OCI-LY1 (cell line): ENCODE measurements at regions not wholly inside any gene's neighbourhood (a gene's known extent, or its start where the extent isn't known, plus 50 kb on each side); places are given as distances from the start of the nearest gene placed in this dataset.

Experiments
- H2AFZ ChIP-seq: fragments of 200-600 bp; sonication (generic), shearing (Covaris generic); 2 replicates; pipeline ENCODE4 v1.6.0; 2014; ENCODE audit warnings: antibody characterized with exemption, mild to moderate bottlenecking, low read length
- H3F3A ChIP-seq: fragments of 200-600 bp; sonication (generic), shearing (Covaris generic); 2 replicates; pipeline ENCODE4 v1.6.0; 2014; ENCODE audit warnings: mild to moderate bottlenecking, antibody characterized with exemption, low read length, moderate library complexity; ENCODE audit not compliant: insufficient read depth
- H3K27ac ChIP-seq: fragments of 200-600 bp; sonication (generic); 2 replicates; pipeline ENCODE4 v1.5.1; 2014; ENCODE audit warnings: low read length, mixed run types, mild to moderate bottlenecking, low read depth; ENCODE audit not compliant: poor library complexity, severe bottlenecking
- H3K27me3 ChIP-seq: fragments of 200-600 bp; sonication (generic); 2 replicates; pipeline ENCODE4 v1.6.0; 2014; ENCODE audit warnings: antibody characterized with exemption, mild to moderate bottlenecking, low read length, moderate library complexity; ENCODE audit not compliant: insufficient read depth
- H3K36me3 ChIP-seq: fragments of 200-600 bp; sonication (generic); 2 replicates; pipeline ENCODE4 v1.6.1; 2014; ENCODE audit warnings: mild to moderate bottlenecking, antibody characterized with exemption, low read length, moderate library complexity, mixed read lengths; ENCODE audit not compliant: insufficient read depth
- H3K4me1 ChIP-seq: fragments of 200-600 bp; sonication (generic); 2 replicates; pipeline ENCODE4 v1.5.1; 2014; ENCODE audit warnings: mild to moderate bottlenecking, low read length, moderate library complexity; ENCODE audit not compliant: insufficient read depth, severe bottlenecking
- H3K4me2 ChIP-seq: fragments of 200-600 bp; sonication (generic), shearing (Covaris generic); 2 replicates; pipeline ENCODE4 v1.6.1; 2014; ENCODE audit warnings: low read length
- H3K4me3 ChIP-seq: fragments of 200-600 bp; sonication (generic); 2 replicates; pipeline ENCODE4 v1.5.1; 2014; ENCODE audit warnings: low read length, low read depth, mild to moderate bottlenecking, mixed read lengths; ENCODE audit not compliant: poor library complexity, severe bottlenecking
- H3K79me2 ChIP-seq: fragments of 200-600 bp; shearing (Covaris generic); 2 replicates; pipeline ENCODE4 v1.6.1; 2016; ENCODE audit warnings: mixed run types, low read length, mixed read lengths; ENCODE audit not compliant: insufficient read depth
- H3K9ac ChIP-seq: fragments of 200-600 bp; sonication (generic), shearing (Covaris generic); 2 replicates; pipeline ENCODE4 v1.6.1; 2014; ENCODE audit warnings: mild to moderate bottlenecking, low read length, mixed read lengths
- H3K9me2 ChIP-seq: fragments of 200-600 bp; sonication (generic), shearing (Covaris generic); 2 replicates; pipeline ENCODE4 v1.6.1; 2014; ENCODE audit warnings: low read depth, mild to moderate bottlenecking, low read length, mixed read lengths
- H3K9me3 ChIP-seq: fragments of 200-600 bp; shearing (Covaris generic); 2 replicates; pipeline ENCODE4 v1.6.1; 2014; ENCODE audit warnings: low read length, mixed read lengths
- H4K20me1 ChIP-seq: fragments of 200-600 bp; sonication (generic), shearing (Covaris generic); 2 replicates; pipeline ENCODE4 v1.6.0; 2016; ENCODE audit warnings: mild to moderate bottlenecking, low read length; ENCODE audit not compliant: insufficient read depth
- CTCF ChIP-seq: fragments of 200-600 bp; sonication (generic), shearing (Covaris generic); IDR thresholded peaks from 2 replicates; pipeline ENCODE4 v1.5.1; 2017; ENCODE audit warnings: mild to moderate bottlenecking, antibody characterized with exemption, low read length, moderate library complexity, mixed read lengths
- EZH2 ChIP-seq: fragments of 200-600 bp; sonication (generic), shearing (Covaris generic); IDR thresholded peaks from 2 replicates; pipeline ENCODE4 v1.8.0; 2017; ENCODE audit warnings: borderline replicate concordance, mixed run types, mild to moderate bottlenecking, antibody characterized with exemption, low read length, moderate library complexity, mixed read lengths

- H3K27ac ChIP-seq = no peak overlapping the region
- no peaks in the 10 kb centered on the region for H3K36me3 ChIP-seq
- no peaks in the 10 kb centered on the region for H3K79me2 ChIP-seq
- H4K20me1 ChIP-seq = no peaks in the 10 kb centered on the region
- H3K4me1 ChIP-seq = no peaks in the 10 kb centered on the region
- no peaks in the 10 kb centered on the region for H3K9me2 ChIP-seq
- TF ChIP-seq EZH2 (no peak), CTCF (no peak)
- H3K4me3 ChIP-seq = no peak overlapping the region
- no peak overlapping the region for H3K4me2 ChIP-seq
- 0 out of 2 replicates have a peak, but pooled peaks cover 4% of the 10 kb centered on the region for H3K27me3 ChIP-seq
- no peak overlapping the region for H3K9ac ChIP-seq
- no peaks in the 10 kb centered on the region for H3K9me3 ChIP-seq
- no peaks in the 10 kb centered on the region for H3F3A ChIP-seq
- H2AFZ ChIP-seq = no peak overlapping the region
Observed at GRCh38 chr22:47674600-47674999, 912.1 kb downstream of the TBC1D22A start.

GRCh38 chr22:47673557-47673956 lies 911.1 kb downstream of the TBC1D22A start:
- no peaks in the 10 kb centered on the region for H4K20me1 ChIP-seq
- H3K36me3 ChIP-seq = no peaks in the 10 kb centered on the region
- no peaks in the 10 kb centered on the region for H3K4me1 ChIP-seq
- no peak overlapping the region for H3K9ac ChIP-seq
- H3K79me2 ChIP-seq = no peaks in the 10 kb centered on the region
- no peak overlapping the region for H2AFZ ChIP-seq
- H3K9me2 ChIP-seq = no peaks in the 10 kb centered on the region
- H3K4me2 ChIP-seq = no peak overlapping the region
- no peak for TF ChIP-seq EZH2
- TF ChIP-seq CTCF = no peak
- no peak overlapping the region for H3K4me3 ChIP-seq
- no peaks in the 10 kb centered on the region for H3K9me3 ChIP-seq
- H3F3A ChIP-seq = no peaks in the 10 kb centered on the region
- H3K27me3 ChIP-seq = 0 out of 2 replicates have a peak, but pooled peaks cover 4% of the 10 kb centered on the region
- H3K27ac ChIP-seq = no peak overlapping the region

DNA sequence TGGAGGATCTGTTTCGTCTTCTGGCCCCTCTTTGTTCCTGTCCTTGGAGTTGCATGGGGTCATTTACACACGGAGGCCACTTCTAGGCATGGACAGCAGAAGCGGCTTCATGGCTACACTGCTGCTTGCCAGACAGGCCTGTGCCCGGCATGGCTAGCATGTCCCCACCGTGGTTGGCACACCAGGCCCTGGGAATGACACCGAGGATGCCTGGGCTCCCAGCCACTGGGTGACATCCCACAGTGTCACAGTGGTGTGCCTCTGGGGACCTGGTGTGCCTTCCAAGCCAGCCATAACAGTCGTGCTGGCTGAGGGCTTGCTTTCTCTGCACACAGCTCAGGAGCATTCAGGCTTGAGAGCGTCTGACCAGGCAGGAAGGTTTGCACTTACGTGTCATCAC lies 910.1 kb downstream of the TBC1D22A start:
- no peaks in the 10 kb centered on the region for H3K9me3 ChIP-seq
- H3K9ac ChIP-seq = no peak overlapping the region
- H3K4me1 ChIP-seq = no peaks in the 10 kb centered on the region
- H3K4me3 ChIP-seq = no peak overlapping the region
- H4K20me1 ChIP-seq = no peaks in the 10 kb centered on the region
- no peaks in the 10 kb centered on the region for H3K9me2 ChIP-seq
- H3K27me3 ChIP-seq = 0 out of 2 replicates have a peak, but pooled peaks cover 4% of the 10 kb centered on the region
- no peak overlapping the region for H3K4me2 ChIP-seq
- H3K27ac ChIP-seq = no peak overlapping the region
- TF ChIP-seq EZH2 (no peak), CTCF (no peak)
- no peaks in the 10 kb centered on the region for H3K36me3 ChIP-seq
- H2AFZ ChIP-seq = no peak overlapping the region
- H3F3A ChIP-seq = no peaks in the 10 kb centered on the region
- H3K79me2 ChIP-seq = no peaks in the 10 kb centered on the region
